NT2/D1 (cell line): ENCODE measurements at regions not wholly inside any gene's neighbourhood (a gene's known extent, or its start where the extent isn't known, plus 50 kb on each side); places are given as distances from the start of the nearest gene placed in this dataset.

ENCODE experiments used
- SUZ12 ChIP-seq: IDR thresholded peaks from 2 replicates; pipeline ENCODE4 v1.6.1; 2011; ENCODE audit not compliant: insufficient read length, insufficient read depth; ENCODE audit errors: extremely low read depth
- YY1 ChIP-seq: IDR thresholded peaks from 2 replicates; pipeline ENCODE4 v1.6.1; 2011; ENCODE audit not compliant: insufficient read length, insufficient read depth

DNA sequence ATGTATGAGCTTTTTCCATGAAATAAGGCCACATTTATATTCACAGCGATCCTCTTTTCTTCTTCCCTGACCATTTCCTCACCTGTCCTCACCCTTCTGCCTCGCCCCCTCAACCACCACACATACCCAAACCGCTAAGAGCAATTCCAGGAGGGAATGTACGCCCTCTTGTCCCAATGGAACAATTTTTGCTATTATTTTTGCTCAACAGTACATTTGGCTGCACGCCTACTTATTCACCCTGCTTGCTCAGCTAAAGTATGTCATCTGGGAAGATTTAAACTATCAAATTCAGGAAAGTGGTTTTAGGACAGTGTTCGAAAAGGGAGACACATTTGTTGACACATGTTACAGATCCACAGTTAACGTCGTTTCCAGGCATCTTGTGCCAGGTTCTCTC, 252.7 kb downstream of the NEBL start:
- TF ChIP-seq YY1 = no peak
- TF ChIP-seq SUZ12 = no peak
